Activated T-helper 2 cell treated with anti-CD3 and anti-CD28 coated beads, Interferon-gamma antibody, Interleukin-2, Interleukin-4, amounts not matched to agents 10 μg/mL and 5 μg/mL and 100 μg/mL, durations not matched to agents 14 hours and 24 hours and 36 hours (primary cell): ENCODE measurements at regions not wholly inside any gene's neighbourhood (a gene's known extent, or its start where the extent isn't known, plus 50 kb on each side); places are given as distances from the start of the nearest gene placed in this dataset.
"Not testable (repeated sequence)": the region's sequence is repeated elsewhere in the genome, so short reads cannot be mapped to it uniquely, and the experiment has no call there.

Experiments used
- DNase-seq: peaks from one replicate; pipeline ENCODE4 v3.0.0; 2021; ENCODE audit warnings: low spot score
- H3K27ac Mint-ChIP-seq: one replicate; pipeline ENCODE4 v1.8.0; 2021; ENCODE audit warnings: mixed read lengths
- H3K27me3 Mint-ChIP-seq: one replicate; pipeline ENCODE4 v1.8.0; 2021; ENCODE audit warnings: low read depth, mixed read lengths
- H3K36me3 Mint-ChIP-seq: one replicate; pipeline ENCODE4 v1.8.0; 2021; ENCODE audit warnings: low read depth, mixed read lengths
- H3K4me1 Mint-ChIP-seq: one replicate; pipeline ENCODE4 v1.8.0; 2021; ENCODE audit warnings: low read depth, mixed read lengths
- H3K4me3 Mint-ChIP-seq: one replicate; pipeline ENCODE4 v1.8.0; 2021; ENCODE audit warnings: low read depth, mild to moderate bottlenecking, moderate library complexity, mixed read lengths
- H3K9me3 Mint-ChIP-seq: one replicate; pipeline ENCODE4 v1.8.0; 2021; ENCODE audit warnings: mixed read lengths
- intact Hi-C: fragments of 100-400 bp; cut with micrococcal nuclease; formaldehyde crosslinking; loops from one replicate; pipeline ENCODE4 v1.15.1; 2023

- no peaks in the 10 kb centered on the region for H3K9me3 Mint-ChIP-seq
- H3K4me3 Mint-ChIP-seq = no peak overlapping the region
- no peaks in the 10 kb centered on the region for H3K27me3 Mint-ChIP-seq
- intact Hi-C loops = no loop called here
- no peak for DNase-seq
- H3K4me1 Mint-ChIP-seq = no peaks in the 10 kb centered on the region
- H3K27ac Mint-ChIP-seq = no peak overlapping the region
- H3K36me3 Mint-ChIP-seq = no peaks in the 10 kb centered on the region
Measured at GRCh38 chr2:23053601-23054000, 331.4 kb upstream of the KLHL29 start.

DNA sequence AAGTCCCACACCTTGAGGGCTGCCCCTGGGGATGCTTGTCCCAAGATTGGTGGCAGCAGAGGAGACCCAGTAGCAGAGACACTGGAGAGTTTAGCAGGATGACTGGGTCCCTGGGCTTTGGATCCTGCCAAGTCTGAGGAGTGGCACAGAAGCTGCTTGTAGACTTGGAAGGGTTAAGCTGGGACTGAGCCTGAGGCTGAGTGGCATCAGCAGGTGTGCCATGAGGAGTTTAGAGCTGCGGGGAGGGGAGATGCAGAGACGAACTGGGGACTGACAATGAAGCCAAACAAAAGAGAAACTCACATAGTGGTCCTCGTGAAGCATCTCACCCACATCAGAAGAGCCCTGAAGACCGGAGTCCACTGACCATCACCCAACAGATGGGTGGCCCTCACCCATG is 329.7 kb upstream of the KLHL29 start:
- intact Hi-C loops = no loop called here
- no peaks in the 10 kb centered on the region for H3K27me3 Mint-ChIP-seq
- no peak overlapping the region for H3K4me3 Mint-ChIP-seq
- H3K9me3 Mint-ChIP-seq = no peaks in the 10 kb centered on the region
- H3K4me1 Mint-ChIP-seq = no peaks in the 10 kb centered on the region
- no peaks in the 10 kb centered on the region for H3K36me3 Mint-ChIP-seq
- no peak for DNase-seq
- H3K27ac Mint-ChIP-seq = no peak overlapping the region

DNA sequence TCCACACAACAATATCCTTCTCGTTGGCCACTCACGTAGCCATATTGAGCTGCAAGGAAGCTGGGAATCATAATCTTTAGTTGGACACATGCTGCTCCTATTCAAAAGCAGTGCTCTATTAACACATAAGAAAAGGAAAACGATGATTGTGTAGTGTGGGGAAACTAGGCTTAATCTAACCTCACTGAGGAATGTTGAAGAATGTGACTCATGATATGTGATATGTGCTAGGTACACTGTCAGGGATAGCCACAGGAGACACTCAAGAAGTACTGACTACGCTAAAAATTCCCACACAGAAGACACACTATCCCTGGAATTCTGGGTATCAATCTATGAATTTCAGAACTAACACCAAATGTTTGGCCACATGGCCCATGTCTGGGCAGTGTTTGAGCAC is 328.1 kb upstream of the KLHL29 start:
- H3K36me3 Mint-ChIP-seq, H3K9me3 Mint-ChIP-seq, H3K27me3 Mint-ChIP-seq, H3K4me1 Mint-ChIP-seq, H3K27ac Mint-ChIP-seq, DNase-seq, H3K4me3 Mint-ChIP-seq, intact Hi-C loops: not testable (repeated sequence)

- H3K9me3 Mint-ChIP-seq = no peaks in the 10 kb centered on the region
- no peak overlapping the region for H3K27ac Mint-ChIP-seq
- no peaks in the 10 kb centered on the region for H3K4me1 Mint-ChIP-seq
- H3K27me3 Mint-ChIP-seq = no peaks in the 10 kb centered on the region
- DNase-seq = no peak
- H3K4me3 Mint-ChIP-seq = no peak overlapping the region
- intact Hi-C loops = no loop called here
- H3K36me3 Mint-ChIP-seq = no peaks in the 10 kb centered on the region
Measured at GRCh38 chr2:23058435-23058834, 326.5 kb upstream of the KLHL29 start.

- Mint-ChIP-seq H3K27me3 (no peaks in the 10 kb centered on the region), H3K27ac (no peak overlapping the region), H3K4me3 (no peak overlapping the region), H3K9me3 (no peaks in the 10 kb centered on the region), H3K36me3 (no peaks in the 10 kb centered on the region), H3K4me1 (no peaks in the 10 kb centered on the region)
- intact Hi-C loops = no loop called here
- DNase-seq = no peak
Measured at GRCh38 chr2:23065210-23065609, 319.8 kb upstream of the KLHL29 start.

GRCh38 chr2:23065936-23066335 is 319.0 kb upstream of the KLHL29 start:
- Mint-ChIP-seq H3K4me1 (no peaks in the 10 kb centered on the region), H3K9me3 (no peaks in the 10 kb centered on the region), H3K36me3 (no peaks in the 10 kb centered on the region), H3K27me3 (no peaks in the 10 kb centered on the region), H3K4me3 (no peak overlapping the region), H3K27ac (no peak overlapping the region)
- DNase-seq = no peak
- intact Hi-C loops = no loop called here

DNA sequence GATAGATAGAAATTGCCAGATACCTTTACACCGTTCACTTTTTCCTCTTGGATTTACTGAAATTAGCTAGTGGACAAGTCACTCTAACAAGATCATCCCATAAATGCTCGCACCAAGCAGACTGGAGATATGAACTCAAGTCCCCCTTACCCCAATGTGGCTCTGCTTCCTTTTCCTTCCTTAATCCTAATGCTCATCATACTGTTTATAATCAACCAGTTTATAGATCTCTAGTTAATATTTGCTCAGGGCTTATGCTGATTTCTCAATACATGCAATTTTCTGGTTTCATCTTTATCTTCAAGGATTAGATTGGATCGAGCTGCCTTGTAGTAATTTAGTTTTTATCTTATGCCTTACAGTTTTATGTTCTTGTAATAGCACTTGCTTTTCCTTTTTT is 318.3 kb upstream of the KLHL29 start:
- no peaks in the 10 kb centered on the region for H3K4me1 Mint-ChIP-seq
- no peaks in the 10 kb centered on the region for H3K27me3 Mint-ChIP-seq
- H3K27ac Mint-ChIP-seq = no peak overlapping the region
- H3K4me3 Mint-ChIP-seq = no peak overlapping the region
- H3K9me3 Mint-ChIP-seq = no peaks in the 10 kb centered on the region
- no peaks in the 10 kb centered on the region for H3K36me3 Mint-ChIP-seq
- no peak for DNase-seq
- intact Hi-C loops = no loop called here

DNA sequence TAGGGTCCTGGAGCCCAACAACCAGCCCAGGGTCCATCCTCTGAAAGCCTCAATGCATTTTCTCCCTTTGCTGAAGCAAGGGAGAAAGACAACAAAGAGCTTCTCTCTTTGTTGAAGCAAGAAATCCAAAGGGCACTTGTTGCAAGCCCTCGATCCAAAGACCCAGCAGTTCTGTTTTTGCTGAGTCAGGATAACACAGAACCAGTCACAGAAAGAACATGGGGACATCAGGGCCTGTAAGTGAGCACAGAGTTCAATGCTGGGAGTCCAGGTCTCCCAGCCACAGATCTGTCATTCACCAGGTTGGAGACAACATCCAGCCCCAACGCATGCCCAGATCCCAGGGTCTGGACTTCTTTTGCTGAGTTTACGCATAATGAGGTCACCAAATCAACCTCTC is 315.8 kb upstream of the KLHL29 start:
- Mint-ChIP-seq H3K9me3 (no peaks in the 10 kb centered on the region), H3K36me3 (no peaks in the 10 kb centered on the region), H3K27me3 (no peaks in the 10 kb centered on the region), H3K4me3 (no peak overlapping the region), H3K27ac (no peak overlapping the region), H3K4me1 (no peaks in the 10 kb centered on the region)
- intact Hi-C loops = no loop called here
- no peak for DNase-seq

GRCh38 chr2:23069923-23070322 is 315.1 kb upstream of the KLHL29 start:
- Mint-ChIP-seq H3K4me3 (no peak overlapping the region), H3K4me1 (no peaks in the 10 kb centered on the region), H3K9me3 (no peaks in the 10 kb centered on the region), H3K27ac (no peak overlapping the region), H3K27me3 (no peaks in the 10 kb centered on the region), H3K36me3 (no peaks in the 10 kb centered on the region)
- no peak for DNase-seq
- intact Hi-C loops = no loop called here

DNA sequence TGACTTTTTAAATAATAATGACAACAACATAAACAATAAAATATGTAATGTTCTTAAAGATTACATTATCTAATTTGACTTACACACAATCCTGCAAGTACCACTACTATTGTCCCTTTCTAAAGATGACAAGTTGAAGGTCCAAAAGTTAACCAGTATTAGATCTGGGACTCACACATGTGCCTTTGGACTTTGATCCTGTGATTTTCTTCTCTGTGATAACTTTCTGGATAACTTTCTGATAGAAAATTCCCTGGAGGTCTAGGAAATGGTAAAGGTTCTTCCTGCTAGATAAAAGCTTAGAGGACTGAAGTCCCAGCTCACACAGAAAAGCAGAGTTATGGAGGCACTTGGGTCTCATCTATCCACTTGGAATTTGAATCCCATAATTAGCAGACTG is 311.9 kb upstream of the KLHL29 start:
- no peaks in the 10 kb centered on the region for H3K4me1 Mint-ChIP-seq
- no peak overlapping the region for H3K27ac Mint-ChIP-seq
- DNase-seq = no peak
- no peaks in the 10 kb centered on the region for H3K9me3 Mint-ChIP-seq
- no peaks in the 10 kb centered on the region for H3K27me3 Mint-ChIP-seq
- no peaks in the 10 kb centered on the region for H3K36me3 Mint-ChIP-seq
- intact Hi-C loops = no loop called here
- H3K4me3 Mint-ChIP-seq = no peak overlapping the region

DNA sequence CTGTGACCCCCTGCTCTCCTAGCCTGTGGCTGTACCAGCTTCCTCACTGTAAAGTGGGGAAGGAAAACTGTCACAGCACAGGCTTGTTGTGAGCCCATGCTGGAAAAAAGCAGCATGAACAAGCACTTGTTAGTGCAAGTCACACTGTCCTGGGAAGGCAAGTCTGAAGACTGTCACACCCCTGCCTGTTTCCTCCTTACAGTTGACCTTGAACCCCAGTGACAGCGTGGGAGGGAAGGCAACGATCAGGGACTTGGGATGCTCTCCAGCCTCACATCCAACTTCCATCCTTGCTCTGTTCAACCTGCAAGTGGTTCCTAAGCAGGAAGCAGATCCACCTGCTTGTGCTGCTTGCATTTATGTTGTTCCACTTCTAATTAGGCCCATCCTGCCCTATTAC is 311.3 kb upstream of the KLHL29 start:
- H3K9me3 Mint-ChIP-seq = no peaks in the 10 kb centered on the region
- no peak for DNase-seq
- no peak overlapping the region for H3K4me3 Mint-ChIP-seq
- H3K27ac Mint-ChIP-seq = no peak overlapping the region
- H3K36me3 Mint-ChIP-seq = no peaks in the 10 kb centered on the region
- H3K4me1 Mint-ChIP-seq = no peaks in the 10 kb centered on the region
- H3K27me3 Mint-ChIP-seq = no peaks in the 10 kb centered on the region
- intact Hi-C loops = no loop called here

DNA sequence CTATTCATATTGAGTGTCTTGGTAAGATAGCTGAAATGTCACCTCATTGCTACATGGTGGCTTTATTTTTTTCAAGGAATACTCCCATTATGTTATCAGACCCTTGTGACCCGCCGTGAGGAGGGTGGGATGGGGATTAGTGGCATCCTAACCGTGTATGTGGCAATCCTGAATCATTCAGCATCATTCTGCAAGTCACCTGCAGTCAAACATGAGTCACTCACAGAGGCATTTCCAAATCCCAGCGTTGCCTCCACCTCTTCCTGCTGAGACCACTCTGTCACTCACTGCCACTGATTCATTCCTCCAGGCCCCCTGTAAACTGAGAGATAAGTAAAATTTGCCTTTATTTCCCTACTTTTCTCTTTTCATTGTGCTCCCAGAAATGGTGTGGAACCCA is 307.4 kb upstream of the KLHL29 start:
- Mint-ChIP-seq H3K9me3 (no peaks in the 10 kb centered on the region), H3K4me3 (no peak overlapping the region), H3K36me3 (no peaks in the 10 kb centered on the region), H3K27me3 (no peaks in the 10 kb centered on the region), H3K4me1 (no peaks in the 10 kb centered on the region), H3K27ac (no peak overlapping the region)
- DNase-seq = no peak
- intact Hi-C loops = no loop called here

DNA sequence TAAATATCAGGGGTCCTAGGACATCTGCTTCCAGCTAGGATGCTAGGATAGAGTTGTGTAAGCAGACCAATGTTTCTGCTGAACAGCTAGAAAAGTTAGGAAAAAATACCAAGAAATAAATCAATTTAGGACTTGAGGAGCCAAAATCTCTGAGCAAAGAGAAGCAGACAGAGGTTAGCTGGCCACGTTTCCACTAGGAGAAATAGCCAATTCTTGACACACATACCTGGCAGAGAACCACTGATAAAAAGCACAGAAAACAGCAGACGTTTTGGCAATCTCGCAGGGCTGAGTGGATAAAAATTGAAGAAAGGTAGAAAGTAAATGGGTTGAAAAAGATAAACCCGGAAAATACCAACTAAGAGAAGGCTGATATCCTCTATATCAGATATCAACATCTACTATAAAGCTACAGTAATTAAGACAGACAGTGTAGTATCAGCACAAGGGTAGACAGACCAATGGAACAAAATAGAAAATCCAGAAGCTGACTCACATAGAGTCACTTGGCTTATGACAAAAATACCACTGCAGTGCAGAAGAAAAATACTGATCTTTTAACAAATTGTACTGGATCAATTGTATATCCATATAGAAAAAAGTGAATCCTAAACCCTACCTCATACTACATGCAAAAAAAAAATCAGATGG is 306.1 kb upstream of the KLHL29 start:
- Mint-ChIP-seq H3K36me3 (no peaks in the 10 kb centered on the region), H3K27ac (no peak overlapping the region), H3K9me3 (no peaks in the 10 kb centered on the region), H3K27me3 (no peaks in the 10 kb centered on the region), H3K4me1 (no peaks in the 10 kb centered on the region), H3K4me3 (no peak overlapping the region)
- intact Hi-C loops = no loop called here
- no peak for DNase-seq

DNA sequence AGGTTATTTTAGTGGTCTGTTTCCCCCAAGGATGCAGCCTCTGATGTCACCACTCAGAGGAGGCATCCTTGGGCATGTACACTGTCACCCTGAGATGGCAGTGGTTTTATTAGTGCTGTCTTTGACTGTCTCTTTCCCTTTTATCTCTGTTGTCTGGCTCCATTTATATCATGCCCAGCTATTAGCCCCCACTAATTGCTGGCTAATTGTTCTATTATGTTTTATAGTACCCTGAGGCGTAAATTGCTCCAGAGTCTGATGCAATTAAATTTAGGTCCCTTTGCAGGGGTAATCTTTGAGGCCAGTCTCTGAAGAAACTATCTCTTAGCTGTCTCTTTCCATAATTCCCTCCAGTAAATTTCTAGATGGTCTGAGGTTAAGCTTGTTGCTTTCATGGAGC is 301.0 kb upstream of the KLHL29 start:
- no peaks in the 10 kb centered on the region for H3K36me3 Mint-ChIP-seq
- no peak overlapping the region for H3K4me3 Mint-ChIP-seq
- DNase-seq = no peak
- no peaks in the 10 kb centered on the region for H3K4me1 Mint-ChIP-seq
- intact Hi-C loops = no loop called here
- H3K9me3 Mint-ChIP-seq = no peaks in the 10 kb centered on the region
- no peaks in the 10 kb centered on the region for H3K27me3 Mint-ChIP-seq
- no peak overlapping the region for H3K27ac Mint-ChIP-seq
